ENCODE measurements at regions not wholly inside any gene's neighbourhood (a gene's known extent, or its start where the extent isn't known, plus 50 kb on each side); places are given as distances from the start of the nearest gene placed in this dataset.
A peak's percentile ranks its signal among the peaks of the same experiment; 100 is the strongest.

GRCh38 chr2:205901491-205901890 lies 184.5 kb downstream of the INO80D start:
- no peak for DNase-seq

GRCh38 chr2:205898744-205899143 lies 187.2 kb downstream of the INO80D start:
- DNase-seq: no peak

GRCh38 chr2:205895981-205896655 lies 189.9 kb downstream of the INO80D start:
- no peak for DNase-seq

- no peak for DNase-seq
Observed at GRCh38 chr2:205892665-205893259, 193.2 kb downstream of the INO80D start.

GRCh38 chr2:205892251-205892655 lies 193.7 kb downstream of the INO80D start:
- no peak for DNase-seq

- no peak for DNase-seq
Observed at GRCh38 chr2:205889114-205889513, 196.9 kb downstream of the INO80D start.

- DNase-seq: no peak
Observed at GRCh38 chr2:205887637-205888036, 198.3 kb downstream of the INO80D start.

- peak; percentile 13 for DNase-seq
Observed at GRCh38 chr2:205885492-205886099, 200.4 kb downstream of the INO80D start.

- no peak for DNase-seq
Observed at GRCh38 chr2:205883965-205884364, 201.7 kb downstream of the NRP2 start.

GRCh38 chr2:205882806-205883425 lies 200.6 kb downstream of the NRP2 start:
- no peak for DNase-seq

- no peak for DNase-seq
Observed at GRCh38 chr2:205880048-205880447, 197.7 kb downstream of the NRP2 start.

- DNase-seq: no peak
Observed at GRCh38 chr2:205878999-205879762, 196.9 kb downstream of the NRP2 start.

GRCh38 chr2:205877496-205877895 lies 195.2 kb downstream of the NRP2 start:
- no peak for DNase-seq

GRCh38 chr2:205876127-205876526 lies 193.8 kb downstream of the NRP2 start:
- DNase-seq: no peak

- DNase-seq: no peak
Observed at GRCh38 chr2:205872716-205873115, 190.4 kb downstream of the NRP2 start.

GRCh38 chr2:205869439-205869838 lies 187.1 kb downstream of the NRP2 start:
- DNase-seq: no peak

GRCh38 chr2:205868773-205869333 lies 186.6 kb downstream of the NRP2 start:
- DNase-seq: no peak

GRCh38 chr2:205868053-205868452 lies 185.8 kb downstream of the NRP2 start:
- DNase-seq: no peak

GRCh38 chr2:205867371-205867770 lies 185.1 kb downstream of the NRP2 start:
- no peak for DNase-seq

GRCh38 chr2:205865905-205866441 lies 183.7 kb downstream of the NRP2 start:
- DNase-seq: no peak

GRCh38 chr2:205865056-205865455 lies 182.8 kb downstream of the NRP2 start:
- DNase-seq: no peak

GRCh38 chr2:205864491-205864890 lies 182.2 kb downstream of the NRP2 start:
- no peak for DNase-seq
